GM12891 (cell line): ENCODE measurements at regions not wholly inside any gene's neighbourhood (a gene's known extent, or its start where the extent isn't known, plus 50 kb on each side); places are given as distances from the start of the nearest gene placed in this dataset.

Source experiments
- POLR2A ChIP-seq: IDR thresholded peaks from 2 replicates; pipeline ENCODE4 v1.6.1; 2011; ENCODE audit warnings: low read depth, low read length, control low read depth
- POLR2AphosphoS5 ChIP-seq: IDR thresholded peaks from 2 replicates; pipeline ENCODE4 v1.6.1; 2011; ENCODE audit warnings: low read depth, low read length, control low read depth

DNA sequence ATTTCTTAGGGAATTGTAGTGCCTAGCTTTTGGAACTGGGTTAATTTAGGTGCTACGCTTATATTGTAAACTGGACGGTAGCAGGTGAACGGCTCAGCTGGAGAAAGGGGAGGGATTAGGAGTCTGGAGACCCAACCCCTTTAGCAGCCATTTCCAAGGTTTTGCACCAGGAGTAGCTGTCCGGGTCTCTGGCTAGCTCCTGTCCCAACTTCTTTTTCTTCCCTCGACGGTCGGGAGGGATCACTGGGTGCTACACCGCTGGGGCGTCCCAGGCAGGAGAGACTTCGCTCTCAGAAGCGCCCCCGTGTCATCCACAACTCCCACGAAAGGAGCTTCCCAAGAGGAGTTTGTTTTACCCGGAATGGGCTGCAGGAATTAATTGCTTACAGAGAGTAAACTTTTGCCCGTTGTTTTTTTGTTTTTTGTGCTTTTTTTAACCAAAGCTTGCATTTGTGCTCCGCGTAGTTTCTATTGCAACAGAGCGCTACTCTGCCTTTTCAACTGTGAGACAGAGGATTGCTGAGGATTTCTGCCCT is 1640.9 kb upstream of the C9orf72 start:
- TF ChIP-seq POLR2A (no peak), POLR2AphosphoS5 (no peak)
